Keratinocyte (primary cell): ENCODE measurements at regions not wholly inside any gene's neighbourhood (a gene's known extent, or its start where the extent isn't known, plus 50 kb on each side); places are given as distances from the start of the nearest gene placed in this dataset.

ENCODE experiments used
- DNase-seq: peaks from one replicate; pipeline ENCODE4 v3.0.0-alpha.2; 2011; ENCODE audit warnings: low read depth, missing footprints, low spot score
- FAIRE-seq: peaks from 2 replicates; lab custom pipeline; 2011; peaks lifted over from hg19 to GRCh38; lab: Jason Lieb, UNC
- H2AFZ ChIP-seq: 2 replicates; pipeline ENCODE4 v1.6.0; 2012; ENCODE audit warnings: low read length, control low read depth, inconsistent platforms; ENCODE audit not compliant: control insufficient read depth
- H3K27ac ChIP-seq: 2 replicates; pipeline ENCODE4 v1.5.1; 2011; ENCODE audit warnings: low read length; ENCODE audit not compliant: control insufficient read depth, insufficient read depth
- H3K27me3 ChIP-seq: 3 replicates; pipeline ENCODE4 v1.6.0; 2011; ENCODE audit warnings: low read length; ENCODE audit not compliant: control insufficient read depth, insufficient read depth; ENCODE audit errors: extremely low read depth
- H3K36me3 ChIP-seq, 2 experiments: 2 replicates in 1 of 2; 3 replicates in 1 of 2; pipeline ENCODE4 v1.5.1; 2011; ENCODE audit warnings: low read length in 2 of 2, mild to moderate bottlenecking in 1 of 2; ENCODE audit not compliant: control insufficient read depth in 2 of 2, insufficient read depth in 2 of 2; ENCODE audit errors: extremely low read depth in 1 of 2
- H3K4me1 ChIP-seq: 3 replicates; pipeline ENCODE4 v1.5.1; 2011; ENCODE audit warnings: low read length; ENCODE audit not compliant: control insufficient read depth, insufficient read depth; ENCODE audit errors: extremely low read depth
- H3K4me2 ChIP-seq: 3 replicates; pipeline ENCODE4 v1.6.0; 2011; ENCODE audit warnings: low read depth, low read length; ENCODE audit not compliant: control insufficient read depth, insufficient read depth; ENCODE audit errors: extremely low read depth
- H3K4me3 ChIP-seq, 3 experiments: fragments of 200-600 bp in 1 of 3; sonication (generic) in 1 of 3; 2 replicates in 2 of 3; 3 replicates in 1 of 3; pipeline ENCODE4 v1.5.1; 2011 to 2016; ENCODE audit warnings: low read length in 3 of 3, mild to moderate bottlenecking in 3 of 3, control low read depth in 2 of 3, inconsistent platforms in 1 of 3, low read depth in 1 of 3, mixed read lengths in 1 of 3, mixed run types in 1 of 3, moderate library complexity in 1 of 3; ENCODE audit not compliant: control insufficient read depth in 2 of 3, insufficient read depth in 2 of 3; ENCODE audit errors: extremely low read depth in 1 of 3
- H3K79me2 ChIP-seq: 2 replicates; pipeline ENCODE4 v1.6.0; 2012; ENCODE audit warnings: low read length; ENCODE audit not compliant: control insufficient read depth, insufficient read depth
- H3K9ac ChIP-seq: 3 replicates; pipeline ENCODE4 v1.6.0; 2011; ENCODE audit warnings: low read length; ENCODE audit not compliant: control insufficient read depth, insufficient read depth; ENCODE audit errors: extremely low read depth
- H3K9me1 ChIP-seq: 3 replicates; pipeline ENCODE4 v1.6.0; 2011; ENCODE audit warnings: low read length; ENCODE audit not compliant: control insufficient read depth, insufficient read depth; ENCODE audit errors: extremely low read depth
- H3K9me3 ChIP-seq: 2 replicates; pipeline ENCODE4 v1.5.1; 2012; ENCODE audit warnings: low read depth, low read length; ENCODE audit not compliant: control insufficient read depth
- H4K20me1 ChIP-seq: 3 replicates; pipeline ENCODE4 v1.6.0; 2011; ENCODE audit warnings: low read length; ENCODE audit not compliant: control insufficient read depth, insufficient read depth; ENCODE audit errors: extremely low read depth
- CTCF ChIP-seq, 3 experiments: IDR thresholded peaks in 1 of 3; conservative IDR thresholded peaks in 1 of 3; optimal IDR thresholded peaks in 1 of 3; 2 replicates in 2 of 3; 3 replicates in 1 of 3; pipeline versions ENCODE3 to v1.5.1; 2011; ENCODE audit warnings: low read length in 3 of 3, mild to moderate bottlenecking in 3 of 3, moderate library complexity in 2 of 3, control low read depth in 1 of 3, inconsistent platforms in 1 of 3; ENCODE audit not compliant: insufficient read depth in 2 of 3; ENCODE audit errors: extremely low read depth in 1 of 3
- EZH2 ChIP-seq: IDR thresholded peaks from one replicate; pipeline ENCODE4 v1.6.1; 2012; ENCODE audit warnings: inconsistent platforms, mild to moderate bottlenecking, low read length, moderate library complexity
- dilution Hi-C: fragments of 300-500 bp; cut with MboI; formaldehyde crosslinking; loops from one replicate; pipeline ENCODE4 v1.7.0; 2020; ENCODE audit warnings: low sequenced_read_pairs; ENCODE audit not compliant: extremely low pct_ligation_motif_present

DNA sequence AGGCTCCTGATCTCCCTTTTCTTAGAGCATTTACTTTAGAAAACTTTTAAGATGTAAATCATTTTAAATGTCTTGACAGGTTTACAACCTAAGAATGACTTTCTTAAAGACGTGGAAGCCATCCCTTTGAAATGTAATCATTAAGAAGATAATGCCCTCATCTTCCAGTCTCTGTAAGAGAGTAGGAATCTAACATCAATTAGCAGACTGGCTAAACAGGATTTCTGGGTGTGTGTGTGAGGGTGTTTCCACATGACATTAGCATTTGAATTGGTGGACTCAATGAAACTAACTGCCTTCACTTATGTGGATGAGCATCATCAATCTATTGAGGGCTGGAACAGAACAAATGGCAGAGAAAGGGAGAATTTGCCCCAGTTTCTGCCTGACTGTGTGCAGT is 329.5 kb downstream of the RPL10L start:
- H2AFZ ChIP-seq: no peak overlapping the region
- DNase-seq: no peak
- no peaks in the 10 kb centered on the region for H3K9me1 ChIP-seq
- H3K27me3 ChIP-seq: no peaks in the 10 kb centered on the region
- dilution Hi-C loops: no loop called here
- H3K9me3 ChIP-seq: no peaks in the 10 kb centered on the region
- no peak overlapping the region for H3K9ac ChIP-seq
- FAIRE-seq: no peak
- TF ChIP-seq CTCF (optimal IDR thresholded peaks at IDR 0.05 in 1 of 3, IDR thresholded peaks at IDR 0.05 in 1 of 3, conservative IDR thresholded peaks at IDR 0.05 in 1 of 3; ENCODE audit: extremely low read depth in 1 of 3, insufficient read depth in 2 of 3, low read length in 3 of 3): no peak
- no peak for TF ChIP-seq EZH2
- no peaks in the 10 kb centered on the region for H3K4me1 ChIP-seq
- no peak overlapping the region for H3K4me3 ChIP-seq
- no peak overlapping the region for H3K27ac ChIP-seq
- H3K36me3 ChIP-seq: no peaks in the 10 kb centered on the region
- H3K4me2 ChIP-seq: no peak overlapping the region
- H4K20me1 ChIP-seq: no peaks in the 10 kb centered on the region
- no peaks in the 10 kb centered on the region for H3K79me2 ChIP-seq

DNA sequence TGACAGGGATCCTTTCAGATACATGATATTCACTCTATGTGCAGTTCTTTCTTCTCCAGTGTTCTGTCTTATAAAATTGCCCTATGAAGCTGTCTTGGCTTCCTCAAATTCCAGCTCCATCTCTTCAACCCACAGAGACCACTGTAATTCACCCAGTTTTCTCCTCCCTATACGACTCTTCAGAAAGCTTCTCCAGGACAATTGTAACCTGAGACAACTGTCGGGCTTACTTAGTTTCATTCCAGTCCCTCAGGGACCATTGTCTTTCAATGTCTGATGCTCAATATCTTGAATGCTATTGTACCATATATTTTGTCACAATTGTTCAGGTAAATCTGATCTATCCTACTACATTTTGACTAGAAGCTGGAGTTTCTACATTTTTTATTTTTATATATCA is 345.3 kb downstream of the RPL10L start:
- no peaks in the 10 kb centered on the region for H3K36me3 ChIP-seq
- H3K4me1 ChIP-seq: no peaks in the 10 kb centered on the region
- no peak overlapping the region for H3K9ac ChIP-seq
- no peak overlapping the region for H3K4me2 ChIP-seq
- no peak overlapping the region for H2AFZ ChIP-seq
- H3K27me3 ChIP-seq: no peaks in the 10 kb centered on the region
- H3K27ac ChIP-seq: no peak overlapping the region
- no peak overlapping the region for H3K4me3 ChIP-seq
- H3K79me2 ChIP-seq: no peaks in the 10 kb centered on the region
- FAIRE-seq (no peak), DNase-seq (no peak)
- H3K9me1 ChIP-seq: no peaks in the 10 kb centered on the region
- dilution Hi-C loops: no loop called here
- no peaks in the 10 kb centered on the region for H4K20me1 ChIP-seq
- no peak for TF ChIP-seq EZH2
- TF ChIP-seq CTCF (optimal IDR thresholded peaks at IDR 0.05 in 1 of 3, IDR thresholded peaks at IDR 0.05 in 1 of 3, conservative IDR thresholded peaks at IDR 0.05 in 1 of 3; ENCODE audit: extremely low read depth in 1 of 3, insufficient read depth in 2 of 3, low read length in 3 of 3): no peak
- H3K9me3 ChIP-seq: no peaks in the 10 kb centered on the region
